BE2C (cell line): ENCODE measurements at regions not wholly inside any gene's neighbourhood (a gene's known extent, or its start where the extent isn't known, plus 50 kb on each side); places are given as distances from the start of the nearest gene placed in this dataset.
"Not testable (repeated sequence)": the region's sequence is repeated elsewhere in the genome, so short reads cannot be mapped to it uniquely, and the experiment has no call there.

ENCODE experiments used
- DNase-seq: peaks from one replicate; pipeline ENCODE4 v3.0.0-alpha.2; 2020
- H3K27me3 ChIP-seq: fragments of 250-450 bp; sonication (Bioruptor Pico); 2 replicates; pipeline ENCODE4 v1.5.1; 2020; ENCODE audit warnings: mild to moderate bottlenecking
- H3K36me3 ChIP-seq: fragments of 250-450 bp; sonication (Bioruptor Pico); 2 replicates; pipeline ENCODE4 v1.5.1; 2020; ENCODE audit warnings: mild to moderate bottlenecking
- H3K4me1 ChIP-seq: fragments of 250-450 bp; sonication (Bioruptor Pico); 2 replicates; pipeline ENCODE4 v1.5.1; 2020
- H3K4me3 ChIP-seq: 2 replicates; pipeline ENCODE4 v1.5.1; 2011; ENCODE audit warnings: low read depth, low read length
- H3K9me3 ChIP-seq: fragments of 250-450 bp; sonication (Bioruptor Pico); 2 replicates; pipeline ENCODE4 v1.5.1; 2020
- CTCF ChIP-seq: IDR thresholded peaks from 2 replicates; pipeline ENCODE4 v1.5.1; 2012; ENCODE audit warnings: mild to moderate bottlenecking, low read depth, low read length

GRCh38 chr9:15058236-15058635 lies 148.0 kb upstream of the FREM1 start:
- Histone ChIP-seq H3K4me3 (no peak overlapping the region), H3K4me1 (no peaks in the 10 kb centered on the region), H3K36me3 (no peaks in the 10 kb centered on the region), H3K9me3 (no peaks in the 10 kb centered on the region), H3K27me3 (no peaks in the 10 kb centered on the region)
- DNase-seq: no peak
- no peak for TF ChIP-seq CTCF

- H3K9me3 ChIP-seq, H3K4me1 ChIP-seq, DNase-seq, H3K4me3 ChIP-seq, H3K36me3 ChIP-seq, H3K27me3 ChIP-seq: not testable (repeated sequence)
- TF ChIP-seq CTCF: 0 out of 2 replicates have a peak, but pooled peaks have one; percentile 10
These were observed 145.1 kb upstream of the FREM1 start for GRCh38 chr9:15055284-15055683.

- Histone ChIP-seq H3K36me3 (no peaks in the 10 kb centered on the region), H3K9me3 (no peaks in the 10 kb centered on the region), H3K4me3 (no peak overlapping the region), H3K27me3 (no peaks in the 10 kb centered on the region), H3K4me1 (no peaks in the 10 kb centered on the region)
- no peak for TF ChIP-seq CTCF
- no peak for DNase-seq
These were observed 138.5 kb upstream of the FREM1 start for GRCh38 chr9:15048772-15049171.

- DNase-seq: no peak
- no peak overlapping the region for H3K4me3 ChIP-seq
These were observed 136.9 kb upstream of the FREM1 start for GRCh38 chr9:15047028-15047551.

GRCh38 chr9:15033316-15033715 lies 123.1 kb upstream of the FREM1 start:
- H3K9me3 ChIP-seq: no peaks in the 10 kb centered on the region
- no peaks in the 10 kb centered on the region for H3K27me3 ChIP-seq
- H3K36me3 ChIP-seq: no peaks in the 10 kb centered on the region
- DNase-seq: no peak
- H3K4me1 ChIP-seq: no peaks in the 10 kb centered on the region
- TF ChIP-seq CTCF: no peak
- H3K4me3 ChIP-seq: no peak overlapping the region

More at GRCh38 chr9:15047028-15047551, 136.9 kb upstream of the FREM1 start:
- H3K9me3 ChIP-seq: no peaks in the 10 kb centered on the region
- H3K4me1 ChIP-seq: no peaks in the 10 kb centered on the region
- TF ChIP-seq CTCF: no peak
- no peaks in the 10 kb centered on the region for H3K36me3 ChIP-seq
- H3K27me3 ChIP-seq: no peaks in the 10 kb centered on the region

GRCh38 chr9:15032860-15033259 lies 122.6 kb upstream of the FREM1 start:
- H3K4me1 ChIP-seq: no peaks in the 10 kb centered on the region
- H3K9me3 ChIP-seq: no peaks in the 10 kb centered on the region

More at GRCh38 chr9:15032860-15033259, 122.6 kb upstream of the FREM1 start:
- H3K27me3 ChIP-seq: no peaks in the 10 kb centered on the region
- H3K36me3 ChIP-seq: no peaks in the 10 kb centered on the region
- H3K4me3 ChIP-seq: no peak overlapping the region
- no peak for DNase-seq
- no peak for TF ChIP-seq CTCF
